SK-N-SH (cell line): ENCODE measurements at regions not wholly inside any gene's neighbourhood (a gene's known extent, or its start where the extent isn't known, plus 50 kb on each side); places are given as distances from the start of the nearest gene placed in this dataset.

Experiments
- CTCF ChIA-PET: fragments of 300-600, 350-600 bp; formaldehyde crosslinking; extraction: SDS; loops from one replicate; lab custom pipeline; 2021; lab: Yijun Ruan, JAX
- POLR2A ChIA-PET: fragments of 350-600 bp; sonication (Branson Sonifier 250); formaldehyde crosslinking; extraction: SDS; loops from one replicate; lab custom pipeline; 2020; ENCODE audit warnings: antibody characterized with exemption, inconsistent platforms; lab: Yijun Ruan, JAX
- DNase-seq: peaks from one replicate; pipeline ENCODE4 v3.0.0; 2012
- H2AFZ ChIP-seq: fragments of 200-600 bp; sonication (generic); 2 replicates; pipeline ENCODE4 v1.8.1; 2016; ENCODE audit warnings: antibody characterized with exemption, mild to moderate bottlenecking, low read depth
- H3F3A ChIP-seq: fragments of 200-600 bp; sonication (generic); replicated peaks from 2 replicates; pipeline ENCODE3; 2016; ENCODE audit warnings: antibody characterized with exemption, mild to moderate bottlenecking; ENCODE audit not compliant: insufficient read depth
- H3K27ac ChIP-seq, 2 experiments: fragments of 200-500 bp in 1 of 2; fragments of 200-600 bp in 1 of 2; sonication (Bioruptor generic) in 1 of 2; sonication (generic), shearing (Covaris generic) in 1 of 2; 2 replicates each; pipeline versions ENCODE4 v1.5.1 to v1.6.1; 2014 to 2016; ENCODE audit warnings: low read depth in 2 of 2, inconsistent platforms in 1 of 2, low read length in 1 of 2, mild to moderate bottlenecking in 1 of 2, mixed read lengths in 1 of 2
- H3K27me3 ChIP-seq: fragments of 200-600 bp; sonication (generic), shearing (Covaris generic); 2 replicates; pipeline ENCODE4 v1.6.1; 2016; ENCODE audit warnings: mixed run types; ENCODE audit not compliant: insufficient read depth
- H3K36me3 ChIP-seq, 2 experiments: fragments of 200-500 bp in 1 of 2; fragments of 200-600 bp in 1 of 2; sonication (Bioruptor generic) in 1 of 2; sonication (generic) in 1 of 2; replicated peaks in 1 of 2; 2 replicates each; pipeline versions ENCODE3 to v1.5.1; 2014 to 2016; ENCODE audit warnings: low read length in 1 of 2, mild to moderate bottlenecking in 1 of 2; ENCODE audit not compliant: insufficient read depth in 2 of 2, control insufficient read depth in 1 of 2
- H3K4me1 ChIP-seq, 2 experiments: fragments of 200-500 bp in 1 of 2; fragments of 200-600 bp in 1 of 2; sonication (Bioruptor generic) in 1 of 2; sonication (generic), shearing (Covaris generic) in 1 of 2; 2 replicates each; pipeline versions ENCODE4 v1.5.1 to v1.6.1; 2014 to 2016; ENCODE audit warnings: low read depth in 1 of 2, low read length in 1 of 2, mixed run types in 1 of 2; ENCODE audit not compliant: insufficient read depth in 2 of 2, control insufficient read depth in 1 of 2
- H3K4me2 ChIP-seq: fragments of 200-600 bp; sonication (generic), shearing (Covaris generic); 2 replicates; pipeline ENCODE4 v1.6.1; 2017; ENCODE audit warnings: mixed run types
- H3K4me3 ChIP-seq, 2 experiments: fragments of 200-500 bp in 1 of 2; fragments of 200-600 bp in 1 of 2; sonication (Bioruptor generic) in 1 of 2; sonication (generic), shearing (Covaris generic) in 1 of 2; 2 replicates each; pipeline versions ENCODE4 v1.5.1 to v1.8.1; 2014 to 2016; ENCODE audit warnings: low read depth in 2 of 2, inconsistent platforms in 1 of 2, low read length in 1 of 2, mild to moderate bottlenecking in 1 of 2, mixed read lengths in 1 of 2, moderate library complexity in 1 of 2
- H3K79me2 ChIP-seq: fragments of 200-600 bp; sonication (generic); 2 replicates; pipeline ENCODE4 v1.8.1; 2017; ENCODE audit warnings: mild to moderate bottlenecking; ENCODE audit not compliant: insufficient read depth
- H3K9ac ChIP-seq: fragments of 200-600 bp; sonication (generic); 2 replicates; pipeline ENCODE4 v1.6.1; 2017; ENCODE audit warnings: mixed run types
- H3K9me2 ChIP-seq: fragments of 200-600 bp; sonication (generic); 2 replicates; pipeline ENCODE4 v1.6.1; 2017; ENCODE audit warnings: mixed run types
- H3K9me3 ChIP-seq: fragments of 200-600 bp; sonication (generic); 2 replicates; pipeline ENCODE4 v1.6.1; 2017; ENCODE audit warnings: mixed run types, mild to moderate bottlenecking, moderate library complexity
- H4K20me1 ChIP-seq: fragments of 200-600 bp; sonication (generic); 2 replicates; pipeline ENCODE4 v1.6.1; 2017; ENCODE audit warnings: mild to moderate bottlenecking, mixed run types; ENCODE audit not compliant: insufficient read depth
- CHD2 ChIP-seq: fragments of 150-350 bp; IDR thresholded peaks from 2 replicates; pipeline ENCODE4 v1.6.1; 2018; ENCODE audit warnings: low read length; ENCODE audit not compliant: partially characterized antibody
- EZH2phosphoT487 ChIP-seq: fragments of 200-600 bp; sonication (generic); IDR thresholded peaks from 2 replicates; pipeline ENCODE4 v1.6.1; 2017; ENCODE audit warnings: low read depth, mixed run types, mild to moderate bottlenecking, antibody characterized with exemption, moderate library complexity, borderline replicate concordance
- FOXJ3 ChIP-seq: sonication (generic); formaldehyde crosslinking; IDR thresholded peaks from 2 replicates; pipeline ENCODE4 v1.5.1; 2020; ENCODE audit warnings: mild to moderate bottlenecking, missing genetic modification reagents
- FOXM1 ChIP-seq: IDR thresholded peaks from 2 replicates; pipeline ENCODE4 v1.4.0; 2012; ENCODE audit warnings: low read depth, mild to moderate bottlenecking
- GABPA ChIP-seq: IDR thresholded peaks from 2 replicates; pipeline ENCODE4 v1.4.0; 2012; ENCODE audit warnings: low read depth, mild to moderate bottlenecking
- JUND ChIP-seq: IDR thresholded peaks from 2 replicates; pipeline ENCODE4 v1.4.0; 2012
- MAX ChIP-seq: IDR thresholded peaks from 2 replicates; pipeline ENCODE4 v1.4.0; 2012; ENCODE audit warnings: low read depth
- NFIC ChIP-seq: IDR thresholded peaks from 2 replicates; pipeline ENCODE4 v1.4.0; 2012; ENCODE audit warnings: borderline replicate concordance
- RCOR1 ChIP-seq: fragments of 150-350 bp; IDR thresholded peaks from 2 replicates; pipeline ENCODE4 v1.6.1; 2017; ENCODE audit warnings: antibody characterized with exemption, low read length
- RXRA ChIP-seq: IDR thresholded peaks from 2 replicates; pipeline ENCODE4 v1.4.0; 2012; ENCODE audit warnings: low read depth, mild to moderate bottlenecking, borderline replicate concordance
- SMC3 ChIP-seq: IDR thresholded peaks from 2 replicates; pipeline ENCODE4 v1.6.1; 2012; ENCODE audit warnings: low read depth, low read length, improper control_type of control experiment
- USF1 ChIP-seq: IDR thresholded peaks from 2 replicates; pipeline ENCODE4 v1.4.0; 2012; ENCODE audit warnings: low read depth, borderline replicate concordance
- WGBS: methylation state at CpG from one replicate; pipeline ENCODE4 v1.1.6; 2017; ENCODE audit warnings: low lambda C conversion rate; 5-methylcytosine and 5-hydroxymethylcytosine counted together
- TF ChIP-seq, protein P1 (sequence below): fragments of 150-350 bp; IDR thresholded peaks from 2 replicates; pipeline ENCODE4 v1.6.1; 2016; ENCODE audit warnings: mild to moderate bottlenecking, low read depth, low read length

GRCh38 chr15:47139965-47140364 lies 577.3 kb upstream of the SEMA6D start:
- CTCF ChIA-PET = interaction anchor here (0.7 kb wide), 1 partner anchor 1906 kb away, joined by 3 read pairs; no protein-coding TSS in a partner anchor
- Histone ChIP-seq H3K4me2 (no peak overlapping the region), H3K9ac (no peak overlapping the region), H2AFZ (no peak overlapping the region), H4K20me1 (no peaks in the 10 kb centered on the region), H3K36me3 (no peaks in the 10 kb centered on the region), H3K4me3 (no peak overlapping the region), H3K27ac (no peak overlapping the region), H3F3A (no peaks in the 10 kb centered on the region), H3K27me3 (no peaks in the 10 kb centered on the region), H3K9me2 (no peaks in the 10 kb centered on the region), H3K9me3 (no peaks in the 10 kb centered on the region), H3K4me1 (no peaks in the 10 kb centered on the region), H3K79me2 (no peaks in the 10 kb centered on the region)
- WGBS = 26% methylated on average over 2 of the region's 2 CpGs
- no peak for DNase-seq
- TF ChIP-seq FOXJ3 (CRISPR knock-in tag) (no peak), GABPA (no peak)
- POLR2A ChIA-PET = no interaction called here

DNA sequence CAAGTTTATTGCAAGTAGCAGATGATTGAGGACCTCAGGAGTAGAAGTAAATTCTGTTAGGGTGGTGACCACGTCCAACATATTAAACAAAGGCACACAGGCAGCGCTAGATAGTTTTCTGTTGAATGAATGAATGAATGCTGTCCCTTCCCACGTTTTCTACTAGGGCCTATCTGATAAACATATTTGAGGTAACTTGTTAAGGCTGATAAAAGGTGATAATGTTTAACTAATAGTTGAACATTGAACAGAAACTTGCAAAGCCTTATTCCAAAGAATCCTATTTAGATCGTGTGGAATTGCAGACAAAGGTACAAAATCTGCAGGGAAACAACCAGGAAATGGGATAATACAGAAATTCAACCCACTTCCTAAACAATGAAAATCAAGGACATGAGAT lies 559.5 kb upstream of the SEMA6D start:
- Histone ChIP-seq H2AFZ (no peak overlapping the region), H3K9me3 (no peaks in the 10 kb centered on the region), H3K36me3 (no peaks in the 10 kb centered on the region), H3F3A (no peaks in the 10 kb centered on the region), H3K4me1 (no peaks in the 10 kb centered on the region), H4K20me1 (no peaks in the 10 kb centered on the region), H3K9me2 (no peaks in the 10 kb centered on the region), H3K27me3 (no peaks in the 10 kb centered on the region), H3K27ac (no peak overlapping the region), H3K79me2 (no peaks in the 10 kb centered on the region), H3K4me2 (no peak overlapping the region), H3K9ac (no peak overlapping the region), H3K4me3 (no peak overlapping the region)
- 30% methylated on average over 4 of the region's 4 CpGs for WGBS
- POLR2A ChIA-PET = no interaction called here
- no peak for TF ChIP-seq NFIC
- no peak for TF ChIP-seq EZH2phosphoT487
- TF ChIP-seq CHD2 = no peak
- no peak for TF ChIP-seq FOXM1
- TF ChIP-seq JUND = no peak
- no peak for TF ChIP-seq USF1
- no peak for TF ChIP-seq SMC3
- TF ChIP-seq, protein P1, sequence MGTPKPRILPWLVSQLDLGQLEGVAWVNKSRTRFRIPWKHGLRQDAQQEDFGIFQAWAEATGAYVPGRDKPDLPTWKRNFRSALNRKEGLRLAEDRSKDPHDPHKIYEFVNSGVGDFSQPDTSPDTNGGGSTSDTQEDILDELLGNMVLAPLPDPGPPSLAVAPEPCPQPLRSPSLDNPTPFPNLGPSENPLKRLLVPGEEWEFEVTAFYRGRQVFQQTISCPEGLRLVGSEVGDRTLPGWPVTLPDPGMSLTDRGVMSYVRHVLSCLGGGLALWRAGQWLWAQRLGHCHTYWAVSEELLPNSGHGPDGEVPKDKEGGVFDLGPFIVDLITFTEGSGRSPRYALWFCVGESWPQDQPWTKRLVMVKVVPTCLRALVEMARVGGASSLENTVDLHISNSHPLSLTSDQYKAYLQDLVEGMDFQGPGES = no peak
- TF ChIP-seq GABPA = no peak
- TF ChIP-seq RXRA = no peak
- no peak for TF ChIP-seq MAX
- TF ChIP-seq RCOR1 = no peak
- CTCF ChIA-PET = no interaction called here
- DNase-seq = no peak
